Fibroblast of pulmonary artery (primary cell): ENCODE measurements at regions not wholly inside any gene's neighbourhood (a gene's known extent, or its start where the extent isn't known, plus 50 kb on each side); places are given as distances from the start of the nearest gene placed in this dataset.
"Not testable (repeated sequence)": the region's sequence is repeated elsewhere in the genome, so short reads cannot be mapped to it uniquely, and the experiment has no call there.

Experiments used
- DNase-seq: peaks from one replicate; pipeline ENCODE4 v3.0.0-alpha.2; 2010; ENCODE audit warnings: low read depth
- H3K4me3 ChIP-seq: replicated peaks from 2 replicates; pipeline ENCODE4 v1.5.1; 2011; ENCODE audit warnings: low read depth, mild to moderate bottlenecking, control low read depth, low read length, moderate library complexity
- TF ChIP-seq, protein P1 (sequence below): IDR thresholded peaks from 2 replicates; pipeline ENCODE4 v1.5.1; 2011; ENCODE audit warnings: mild to moderate bottlenecking, control low read depth, low read length, inconsistent platforms; ENCODE audit errors: missing control alignments

GRCh38 chr2:11082880-11083279 is 72.4 kb upstream of the SLC66A3 start:
- H3K4me3 ChIP-seq = no peak overlapping the region
- no peak for DNase-seq
- TF ChIP-seq, protein P1, sequence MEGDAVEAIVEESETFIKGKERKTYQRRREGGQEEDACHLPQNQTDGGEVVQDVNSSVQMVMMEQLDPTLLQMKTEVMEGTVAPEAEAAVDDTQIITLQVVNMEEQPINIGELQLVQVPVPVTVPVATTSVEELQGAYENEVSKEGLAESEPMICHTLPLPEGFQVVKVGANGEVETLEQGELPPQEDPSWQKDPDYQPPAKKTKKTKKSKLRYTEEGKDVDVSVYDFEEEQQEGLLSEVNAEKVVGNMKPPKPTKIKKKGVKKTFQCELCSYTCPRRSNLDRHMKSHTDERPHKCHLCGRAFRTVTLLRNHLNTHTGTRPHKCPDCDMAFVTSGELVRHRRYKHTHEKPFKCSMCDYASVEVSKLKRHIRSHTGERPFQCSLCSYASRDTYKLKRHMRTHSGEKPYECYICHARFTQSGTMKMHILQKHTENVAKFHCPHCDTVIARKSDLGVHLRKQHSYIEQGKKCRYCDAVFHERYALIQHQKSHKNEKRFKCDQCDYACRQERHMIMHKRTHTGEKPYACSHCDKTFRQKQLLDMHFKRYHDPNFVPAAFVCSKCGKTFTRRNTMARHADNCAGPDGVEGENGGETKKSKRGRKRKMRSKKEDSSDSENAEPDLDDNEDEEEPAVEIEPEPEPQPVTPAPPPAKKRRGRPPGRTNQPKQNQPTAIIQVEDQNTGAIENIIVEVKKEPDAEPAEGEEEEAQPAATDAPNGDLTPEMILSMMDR = no peak

- DNase-seq, H3K4me3 ChIP-seq: not testable (repeated sequence)
These were observed 66.4 kb upstream of the SLC66A3 start for GRCh38 chr2:11088821-11089220.

DNA sequence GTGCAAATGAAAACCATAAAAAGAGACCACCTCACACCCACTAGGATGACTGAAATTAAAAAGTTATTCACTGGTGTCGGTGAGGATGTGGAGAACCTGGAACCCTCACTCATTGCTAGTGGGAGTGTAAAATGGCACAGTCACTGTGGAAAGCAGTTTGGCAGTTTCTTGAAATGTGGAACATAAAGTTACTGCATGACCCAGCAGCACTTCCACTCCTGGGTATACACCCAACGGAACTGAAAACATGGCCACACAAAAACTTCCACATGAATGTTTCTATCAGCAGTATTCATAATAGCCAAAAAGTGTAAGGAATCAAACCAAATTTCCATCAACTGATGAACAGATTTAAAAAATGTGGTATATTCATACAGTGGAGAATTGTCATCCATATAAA is 65.1 kb upstream of the SLC66A3 start:
- H3K4me3 ChIP-seq = no peak overlapping the region
- no peak for DNase-seq

GRCh38 chr2:11092701-11093335 is 62.4 kb upstream of the SLC66A3 start:
- TF ChIP-seq, protein P1 = no peak
- no peak overlapping the region for H3K4me3 ChIP-seq
- DNase-seq = no peak

More for the DNA sequence above, 65.1 kb upstream of the SLC66A3 start:
- TF ChIP-seq, protein P1 = no peak

DNA sequence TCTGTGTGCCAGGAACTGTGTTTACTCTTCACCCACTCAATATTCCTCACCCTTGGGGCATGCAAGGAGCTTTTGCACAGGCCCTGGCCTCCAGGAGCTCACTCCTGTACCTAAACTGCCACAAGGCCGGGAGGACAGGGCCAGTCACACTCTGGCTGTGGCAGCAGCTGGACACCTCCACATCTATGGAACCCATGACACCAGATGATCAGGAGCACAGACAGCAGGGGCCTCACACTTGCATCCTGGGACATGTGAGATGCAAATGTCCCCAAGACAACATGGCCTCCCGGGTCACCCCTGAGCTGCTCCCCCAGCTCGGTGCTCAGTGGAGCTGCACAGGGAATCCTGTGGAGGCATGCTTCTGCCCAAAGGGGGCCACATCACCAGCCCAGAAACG is 61.8 kb upstream of the SLC66A3 start:
- TF ChIP-seq, protein P1 = no peak
- no peak for DNase-seq
- H3K4me3 ChIP-seq = no peak overlapping the region

- TF ChIP-seq, protein P1 = no peak
- DNase-seq = no peak
- H3K4me3 ChIP-seq = no peak overlapping the region
These were observed 61.1 kb upstream of the SLC66A3 start for GRCh38 chr2:11094021-11094810.

GRCh38 chr2:11096591-11096990 is 58.7 kb upstream of the SLC66A3 start:
- no peak for DNase-seq
- TF ChIP-seq, protein P1 = no peak
- H3K4me3 ChIP-seq = no peak overlapping the region
